AG04450 (cell line): ENCODE measurements at regions not wholly inside any gene's neighbourhood (a gene's known extent, or its start where the extent isn't known, plus 50 kb on each side); places are given as distances from the start of the nearest gene placed in this dataset.

ENCODE experiments used
- CTCF ChIA-PET: fragments of 300-600, 350-600 bp; formaldehyde crosslinking; extraction: SDS; loops from one replicate; lab custom pipeline; 2022; ENCODE audit warnings: antibody characterized with exemption, inconsistent platforms; lab: Charles Lee
- POLR2A ChIA-PET: fragments of 350-600 bp; formaldehyde crosslinking; extraction: SDS; loops from one replicate; lab custom pipeline; 2021; ENCODE audit warnings: antibody characterized with exemption, inconsistent platforms; lab: Yijun Ruan, JAX
- DNase-seq: peaks from one replicate; pipeline ENCODE4 v3.0.0-alpha.2; 2011; ENCODE audit warnings: low read depth, low spot score
- H3K27ac ChIP-seq: one replicate; pipeline ENCODE4 v1.5.1; 2012; ENCODE audit warnings: low read depth, low read length, control low read depth
- H3K27me3 ChIP-seq: one replicate; pipeline ENCODE4 v1.6.0; 2012; ENCODE audit warnings: low read length; ENCODE audit not compliant: control insufficient read depth, insufficient read depth
- H3K4me3 ChIP-seq: 2 replicates; pipeline ENCODE4 v1.5.1; 2011; ENCODE audit warnings: mild to moderate bottlenecking, low read depth, low read length, control low read depth
- H3K9me3 ChIP-seq: 2 replicates; pipeline ENCODE4 v1.5.1; 2012; ENCODE audit warnings: low read length; ENCODE audit not compliant: control insufficient read depth, insufficient read depth
- CTCF ChIP-seq: IDR thresholded peaks from 2 replicates; pipeline ENCODE4 v1.5.1; 2011; ENCODE audit warnings: low read depth, low read length, control low read depth, inconsistent platforms

GRCh38 chr15:96005906-96006305, 324.6 kb upstream of the NR2F2 start:
- Histone ChIP-seq H3K4me3 (no peak overlapping the region), H3K27ac (no peak overlapping the region), H3K9me3 (no peaks in the 10 kb centered on the region; the same call in 1 of the 2 replicates), H3K27me3 (no peaks in the 10 kb centered on the region)
- no peak for TF ChIP-seq CTCF
- ChIA-PET POLR2A (interaction anchor here (0.7 kb wide), 1 partner anchor 34 kb away, joined by 4 read pairs; no protein-coding TSS in a partner anchor), CTCF (no interaction called here)
- DNase-seq = no peak

- ChIA-PET CTCF (no interaction called here), POLR2A (no interaction called here)
Observed at GRCh38 chr15:96011136-96011535, 319.4 kb upstream of the NR2F2 start.

GRCh38 chr15:96014939-96015338, 315.6 kb upstream of the NR2F2 start:
- POLR2A ChIA-PET = no interaction called here
- TF ChIP-seq CTCF = no peak
- Histone ChIP-seq H3K27me3 (no peaks in the 10 kb centered on the region), H3K9me3 (no peaks in the 10 kb centered on the region; the same call in 1 of the 2 replicates), H3K4me3 (no peak overlapping the region), H3K27ac (no peak overlapping the region)
- CTCF ChIA-PET = no interaction called here
- DNase-seq = no peak

More at GRCh38 chr15:96011136-96011535, 319.4 kb upstream of the NR2F2 start:
- Histone ChIP-seq H3K4me3 (no peak overlapping the region), H3K9me3 (no peaks in the 10 kb centered on the region; the same call in 1 of the 2 replicates), H3K27ac (no peak overlapping the region), H3K27me3 (no peaks in the 10 kb centered on the region)
- TF ChIP-seq CTCF = no peak
- no peak for DNase-seq

- Histone ChIP-seq H3K27ac (no peak overlapping the region), H3K27me3 (no peaks in the 10 kb centered on the region), H3K9me3 (no peaks in the 10 kb centered on the region), H3K4me3 (no peak overlapping the region)
- no peak for TF ChIP-seq CTCF
- CTCF ChIA-PET = no interaction called here
- DNase-seq = no peak
- POLR2A ChIA-PET = no interaction called here
Observed at GRCh38 chr15:96019114-96019513, 311.4 kb upstream of the NR2F2 start.

GRCh38 chr15:96020133-96020532, 310.4 kb upstream of the NR2F2 start:
- Histone ChIP-seq H3K27ac (no peak overlapping the region), H3K9me3 (no peaks in the 10 kb centered on the region), H3K4me3 (no peak overlapping the region), H3K27me3 (no peaks in the 10 kb centered on the region)
- CTCF ChIA-PET = interaction anchor here (1.0 kb wide), 1 partner anchor 12 kb away, joined by 3 read pairs; no protein-coding TSS in a partner anchor
- no peak for TF ChIP-seq CTCF
- DNase-seq = no peak
- POLR2A ChIA-PET = no interaction called here
